Epithelial cell of esophagus (primary cell): ENCODE measurements at regions not wholly inside any gene's neighbourhood (a gene's known extent, or its start where the extent isn't known, plus 50 kb on each side); places are given as distances from the start of the nearest gene placed in this dataset.

Experiments used
- DNase-seq: peaks from one replicate; pipeline ENCODE4 v3.0.0; 2010; ENCODE audit warnings: low read depth
- H3K4me3 ChIP-seq: 2 replicates; pipeline ENCODE4 v1.5.1; 2011; ENCODE audit warnings: mild to moderate bottlenecking, low read length, control low read depth
- TF ChIP-seq, protein P1 (sequence below): IDR thresholded peaks from 2 replicates; pipeline ENCODE4 v1.5.1; 2011; ENCODE audit warnings: low read depth, mild to moderate bottlenecking, low read length, control low read depth, inconsistent platforms; ENCODE audit not compliant: insufficient read depth; ENCODE audit errors: missing control alignments

DNA sequence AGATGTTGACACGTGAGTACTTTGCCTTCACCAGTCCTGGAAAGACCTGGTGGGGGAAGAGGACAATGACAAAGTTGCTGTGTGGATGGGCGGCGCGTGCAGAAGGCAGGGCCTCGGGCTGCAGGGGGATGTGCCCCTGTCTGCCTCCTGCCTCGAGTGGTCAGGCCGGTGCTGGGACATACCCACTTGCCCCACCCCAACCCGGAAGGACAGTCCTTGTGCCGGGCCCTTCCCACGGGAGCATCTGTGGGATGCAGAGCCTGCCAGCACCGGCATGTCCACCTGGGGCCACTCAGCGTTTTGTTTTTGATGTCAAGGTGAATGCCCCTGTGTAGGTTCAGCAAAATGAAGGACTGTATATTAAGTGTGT, 60.5 kb upstream of the BHLHE23 start:
- TF ChIP-seq, protein P1, sequence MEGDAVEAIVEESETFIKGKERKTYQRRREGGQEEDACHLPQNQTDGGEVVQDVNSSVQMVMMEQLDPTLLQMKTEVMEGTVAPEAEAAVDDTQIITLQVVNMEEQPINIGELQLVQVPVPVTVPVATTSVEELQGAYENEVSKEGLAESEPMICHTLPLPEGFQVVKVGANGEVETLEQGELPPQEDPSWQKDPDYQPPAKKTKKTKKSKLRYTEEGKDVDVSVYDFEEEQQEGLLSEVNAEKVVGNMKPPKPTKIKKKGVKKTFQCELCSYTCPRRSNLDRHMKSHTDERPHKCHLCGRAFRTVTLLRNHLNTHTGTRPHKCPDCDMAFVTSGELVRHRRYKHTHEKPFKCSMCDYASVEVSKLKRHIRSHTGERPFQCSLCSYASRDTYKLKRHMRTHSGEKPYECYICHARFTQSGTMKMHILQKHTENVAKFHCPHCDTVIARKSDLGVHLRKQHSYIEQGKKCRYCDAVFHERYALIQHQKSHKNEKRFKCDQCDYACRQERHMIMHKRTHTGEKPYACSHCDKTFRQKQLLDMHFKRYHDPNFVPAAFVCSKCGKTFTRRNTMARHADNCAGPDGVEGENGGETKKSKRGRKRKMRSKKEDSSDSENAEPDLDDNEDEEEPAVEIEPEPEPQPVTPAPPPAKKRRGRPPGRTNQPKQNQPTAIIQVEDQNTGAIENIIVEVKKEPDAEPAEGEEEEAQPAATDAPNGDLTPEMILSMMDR = no peak
- H3K4me3 ChIP-seq = no peak overlapping the region
- no peak for DNase-seq

DNA sequence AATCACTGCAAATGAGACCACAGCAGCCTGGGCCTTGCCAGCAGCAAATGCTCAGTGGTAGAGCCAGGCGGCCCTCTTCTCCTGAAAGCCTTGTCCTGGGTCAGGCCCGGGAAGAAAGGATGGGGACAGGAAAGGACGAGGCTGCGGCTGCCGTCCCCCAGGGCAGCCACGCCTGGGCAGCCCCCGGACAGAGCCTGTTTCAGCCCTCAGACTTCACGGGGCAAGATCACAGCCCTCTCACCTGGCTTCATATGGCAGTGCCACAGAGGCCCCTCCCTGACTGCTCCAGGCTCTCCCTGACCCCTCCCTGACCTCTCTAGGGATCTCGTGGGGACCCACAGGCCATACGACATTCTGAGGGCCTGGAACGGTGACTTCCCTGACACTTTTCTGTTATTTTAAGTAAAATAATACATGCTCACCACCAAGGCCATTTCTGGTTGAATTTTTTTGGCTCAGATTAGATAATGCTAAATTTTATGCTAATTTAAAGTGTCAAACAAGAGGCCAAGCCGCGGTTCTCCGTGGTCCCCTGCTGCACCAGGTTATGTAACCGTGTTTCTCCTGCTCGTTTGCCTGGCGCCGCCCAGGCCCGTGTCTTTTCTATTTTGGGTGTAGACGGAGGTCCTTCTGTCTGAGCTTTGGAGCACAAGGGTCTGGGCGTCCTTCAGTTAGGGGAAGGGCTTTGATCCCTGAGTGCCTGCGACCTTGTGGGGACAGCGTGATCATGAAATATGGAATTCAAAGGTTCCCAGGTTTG, 59.9 kb upstream of the BHLHE23 start:
- DNase-seq = no peak
- TF ChIP-seq, protein P1 = no peak

DNA sequence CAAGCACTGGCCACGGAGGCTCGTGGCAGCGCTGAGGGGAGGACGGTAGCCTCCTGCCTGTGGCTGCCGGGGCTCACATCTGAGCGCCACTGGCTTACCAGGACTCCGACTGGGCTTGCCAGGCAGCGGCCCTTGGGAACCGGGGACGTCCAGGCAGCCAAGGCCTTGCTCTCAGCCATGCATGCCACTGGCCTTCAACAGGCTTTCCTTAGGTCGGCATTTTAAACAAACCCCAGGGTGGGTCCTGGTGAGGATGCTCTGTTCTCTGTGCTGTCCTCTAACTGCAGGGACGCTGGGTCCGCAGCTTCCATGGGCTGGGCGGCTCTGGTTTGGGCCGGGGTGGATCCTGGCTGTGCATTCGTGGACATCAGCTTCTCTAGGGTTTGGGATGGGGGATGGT, 59.1 kb upstream of the BHLHE23 start:
- no peak for DNase-seq
- TF ChIP-seq, protein P1 = no peak
- no peak overlapping the region for H3K4me3 ChIP-seq

More for the DNA sequence above, 59.9 kb upstream of the BHLHE23 start:
- H3K4me3 ChIP-seq = no peak overlapping the region

DNA sequence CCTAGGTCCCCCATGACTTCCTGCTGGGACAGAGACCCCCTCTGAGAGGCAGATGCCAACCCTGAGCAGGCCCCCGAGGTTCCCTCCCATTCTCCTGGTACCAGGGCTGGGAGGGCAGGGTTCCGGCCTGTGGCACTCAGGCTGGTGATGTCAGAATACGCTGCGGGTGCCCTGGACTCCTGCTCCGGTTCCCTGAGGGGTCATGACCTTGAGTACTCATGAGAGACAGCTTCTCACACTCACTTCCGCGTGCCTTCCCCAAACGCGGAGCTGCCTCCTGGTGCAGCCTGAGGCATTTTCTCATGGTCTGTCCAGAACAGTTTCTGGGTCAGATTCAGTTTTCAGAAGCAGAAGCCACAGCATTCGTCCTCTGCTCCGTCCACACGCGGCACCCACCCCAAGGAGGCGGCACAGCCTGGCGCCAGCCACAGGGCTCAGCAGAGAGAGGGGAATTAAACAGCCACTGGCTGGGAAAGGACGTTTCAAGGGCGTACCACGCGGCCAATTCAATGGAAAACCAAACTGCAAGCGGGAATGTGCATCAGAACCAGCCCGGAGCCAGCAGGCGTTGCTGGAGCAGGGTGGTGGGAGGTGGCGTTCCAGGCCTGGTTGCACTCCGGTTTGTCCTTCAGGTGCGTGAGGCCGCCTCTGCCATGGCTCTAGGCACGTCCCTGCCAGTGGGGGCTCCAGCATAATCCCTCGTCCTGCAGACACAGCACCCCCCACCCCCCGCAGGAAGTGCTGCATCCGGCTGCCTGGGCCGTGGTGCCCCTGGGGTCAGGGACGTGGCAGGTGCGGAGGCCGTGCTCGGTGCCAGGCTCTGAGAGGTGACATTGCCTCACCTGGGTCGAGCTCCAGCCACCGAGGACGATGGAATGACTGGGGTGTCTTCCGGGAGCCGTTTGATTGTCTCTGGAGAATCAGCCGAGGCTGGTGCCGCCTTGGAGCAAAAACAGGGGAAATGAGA, 58.3 kb upstream of the BHLHE23 start:
- H3K4me3 ChIP-seq = no peak overlapping the region
- no peak for DNase-seq
- TF ChIP-seq, protein P1 = no peak

DNA sequence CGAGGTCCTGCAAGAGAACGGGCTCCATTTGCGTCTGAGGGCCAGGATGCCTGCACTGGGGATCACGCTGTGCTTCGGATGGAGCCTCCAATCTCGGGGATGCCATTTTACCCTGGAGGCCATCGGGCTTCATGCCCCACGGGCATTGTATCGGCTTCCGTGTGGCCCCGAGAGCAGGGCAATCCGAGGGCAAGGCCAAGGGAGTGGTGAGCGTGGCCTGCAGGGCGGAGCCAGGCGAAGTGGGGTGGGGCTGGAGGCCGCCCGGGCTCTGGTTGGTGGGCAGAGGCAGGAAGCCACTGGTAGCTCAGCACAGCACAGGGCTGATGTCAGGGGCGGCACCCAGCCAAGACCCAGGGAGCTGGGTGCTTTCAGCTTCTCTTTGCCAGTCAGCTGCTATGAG, 57.5 kb upstream of the BHLHE23 start:
- TF ChIP-seq, protein P1 = no peak
- no peak for DNase-seq
- no peak overlapping the region for H3K4me3 ChIP-seq

DNA sequence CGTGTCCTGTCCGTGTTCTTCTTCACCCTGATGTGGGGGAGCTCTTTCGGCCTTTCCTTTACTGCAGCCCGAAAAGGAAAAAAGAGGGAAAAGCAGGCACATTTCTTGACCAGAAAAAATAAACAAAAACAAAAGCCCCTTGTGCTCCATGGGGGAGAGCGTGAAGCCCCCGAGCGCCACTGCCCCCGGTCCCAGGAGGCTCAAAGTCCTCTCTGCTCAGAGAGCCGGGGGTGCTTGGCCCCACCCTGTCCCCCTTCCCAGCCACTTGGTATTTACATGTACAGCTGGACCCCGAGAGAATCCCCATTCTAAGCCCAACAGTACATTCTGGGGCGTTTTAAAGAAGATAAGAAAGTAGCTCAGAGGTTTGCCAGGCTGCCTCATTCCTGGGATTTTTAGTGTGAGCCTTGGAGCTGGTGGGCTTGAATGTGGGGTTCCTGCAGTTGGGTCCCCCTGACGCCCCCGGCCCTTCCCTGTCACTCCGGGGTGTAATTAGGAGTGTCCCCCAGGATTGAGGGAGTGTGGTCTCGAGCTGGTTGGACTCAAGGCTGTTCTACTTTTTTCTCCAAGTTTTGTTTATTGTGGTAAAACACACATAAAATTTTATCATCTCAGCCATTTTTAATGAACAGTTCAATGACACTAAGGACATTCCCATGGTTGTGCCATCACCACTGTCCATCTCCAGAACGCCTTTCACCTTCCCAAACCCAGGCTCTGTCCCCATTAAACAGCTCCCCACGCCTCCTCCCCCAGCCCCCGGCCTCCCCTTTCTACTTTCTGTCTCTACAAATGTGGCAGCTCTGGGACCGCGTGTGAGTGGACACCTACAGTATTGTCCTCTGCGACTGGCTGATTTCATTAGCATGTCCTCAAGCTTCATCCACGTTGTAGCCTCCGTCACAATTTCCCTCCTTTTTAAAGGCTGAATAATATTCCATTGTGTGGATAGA, 55.7 kb upstream of the BHLHE23 start:
- no peak for DNase-seq
- TF ChIP-seq, protein P1 = no peak
- H3K4me3 ChIP-seq = no peak overlapping the region
